Tongue (tissue), 1 donor: ENCODE measurements at regions not wholly inside any gene's neighbourhood (a gene's known extent, or its start where the extent isn't known, plus 50 kb on each side); places are given as distances from the start of the nearest gene placed in this dataset.
"Not testable (repeated sequence)": the region's sequence is repeated elsewhere in the genome, so short reads cannot be mapped to it uniquely, and the experiment has no call there.

Source experiments
- DNase-seq: peaks from one replicate; pipeline ENCODE4 v3.0.0-alpha.2; 2015

- no peak for DNase-seq
Observed at GRCh38 chr2:16101196-16101595, 160.8 kb downstream of the MYCN start.

GRCh38 chr2:16100006-16100405, 159.7 kb downstream of the MYCN start:
- DNase-seq, result no peak

DNA sequence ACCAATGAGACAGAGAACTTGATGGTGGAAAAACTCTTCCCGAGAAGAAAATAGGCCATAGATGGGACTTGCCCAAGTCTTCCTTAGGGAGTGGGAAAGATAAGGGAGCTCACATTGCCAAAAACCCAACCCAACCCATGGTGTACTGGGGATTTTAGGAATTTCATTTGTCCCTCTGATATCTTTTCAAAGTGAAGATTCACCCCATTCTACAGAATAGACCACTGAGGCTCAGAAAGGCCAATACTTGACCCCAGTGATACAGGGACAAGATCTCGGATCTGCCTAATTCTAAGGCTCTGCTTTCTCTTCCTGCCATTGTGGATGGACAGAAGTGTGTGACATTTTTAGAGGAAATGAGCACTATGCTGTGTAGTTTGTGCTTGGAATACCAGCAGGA, 159.0 kb downstream of the MYCN start:
- no peak for DNase-seq

DNA sequence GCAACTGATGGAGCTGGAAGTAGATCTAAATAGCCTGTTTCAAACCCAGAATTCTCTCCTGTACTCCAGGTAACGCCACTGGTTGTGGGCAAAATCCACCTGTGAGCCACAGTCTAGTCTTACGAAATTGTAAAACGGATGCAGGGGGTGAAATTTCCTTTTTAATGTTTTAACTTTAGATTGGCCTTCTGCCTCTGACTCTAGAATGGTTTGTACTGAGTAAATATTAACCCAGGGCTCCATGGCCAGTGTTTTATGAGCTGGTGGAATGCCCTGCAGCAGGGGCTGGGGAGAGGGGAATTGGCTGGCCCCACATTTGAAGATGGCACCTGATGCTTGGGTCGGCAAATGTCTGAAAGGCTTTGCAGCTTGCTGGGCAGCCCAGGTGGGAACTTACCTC, 156.6 kb downstream of the MYCN start:
- DNase-seq, result no peak

DNA sequence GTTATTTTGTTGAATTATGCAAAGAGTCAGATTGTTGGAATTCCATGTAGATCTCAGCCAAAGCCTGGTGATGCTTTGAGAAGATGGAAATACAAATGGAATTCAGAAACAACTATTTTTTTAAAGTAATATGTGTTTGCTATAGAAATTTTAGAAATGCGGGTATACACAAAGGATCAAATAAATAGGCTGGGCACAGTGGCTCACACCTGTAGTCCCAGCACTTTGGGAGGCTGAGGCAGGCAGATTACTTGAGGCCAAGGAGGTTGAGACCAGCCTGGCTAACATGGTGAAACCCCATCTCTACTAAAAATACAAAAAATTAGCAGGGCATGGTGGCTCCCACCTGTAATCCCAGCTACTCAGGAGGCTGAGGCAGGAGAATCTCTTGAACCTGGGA, 155.1 kb downstream of the MYCN start:
- DNase-seq, result not testable (repeated sequence)

DNA sequence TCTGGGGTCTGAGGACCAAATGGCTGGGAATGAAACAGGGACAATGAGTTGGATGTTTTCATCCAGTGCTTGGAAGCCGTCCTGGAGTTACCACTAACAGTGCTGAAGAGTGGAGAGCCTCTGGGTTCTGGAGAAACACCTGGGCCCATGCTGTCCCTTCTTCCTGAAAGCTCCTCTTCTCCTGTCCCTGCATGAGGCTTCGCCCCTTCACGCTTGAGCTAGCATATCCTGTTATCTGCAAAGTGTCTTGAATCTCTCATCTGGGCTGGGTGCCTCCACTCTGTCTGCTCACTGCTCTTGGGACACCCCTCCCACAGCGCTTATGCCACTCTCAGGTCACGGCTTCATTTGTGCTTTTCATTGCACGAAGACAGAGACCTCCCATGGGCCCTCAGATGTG, 154.5 kb downstream of the MYCN start:
- no peak for DNase-seq

- DNase-seq, result peak; percentile 46
Observed at GRCh38 chr2:16093639-16094529, 153.5 kb downstream of the MYCN start.

DNA sequence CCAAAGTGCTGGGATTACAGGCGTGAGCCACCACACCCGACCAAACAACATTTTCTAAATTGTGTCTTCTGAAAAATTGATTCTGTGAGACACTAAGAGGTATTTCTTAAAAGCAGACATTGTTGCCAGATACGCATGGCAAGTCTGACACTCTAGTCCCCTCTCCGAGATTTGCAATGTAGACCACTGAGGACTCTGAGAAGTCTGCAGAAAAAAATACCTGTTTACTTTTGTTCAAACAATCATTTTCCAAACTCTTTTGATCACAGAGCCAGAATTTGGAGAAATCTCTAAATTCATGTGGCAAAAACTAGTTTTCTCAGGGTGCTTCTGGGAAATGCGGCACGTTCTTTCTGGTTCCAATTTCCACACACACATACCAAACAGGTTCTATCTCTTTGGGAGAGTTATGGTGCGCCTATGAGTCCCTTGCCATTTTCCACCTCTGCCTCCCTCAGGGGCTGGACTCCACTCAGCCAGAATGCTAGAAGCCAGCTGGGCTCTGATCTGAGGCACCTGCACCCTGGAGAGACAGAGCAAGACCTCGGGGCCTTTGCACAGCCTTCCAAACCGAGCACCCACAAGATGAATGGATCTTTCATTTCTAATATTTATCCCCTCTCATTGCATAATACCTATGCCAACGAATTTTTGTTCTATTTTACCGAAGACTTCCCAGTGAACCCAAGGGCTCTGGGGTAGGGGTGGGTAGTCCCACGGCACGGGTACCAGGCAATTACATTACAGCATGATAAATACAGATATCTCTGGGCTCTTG, 152.7 kb downstream of the MYCN start:
- no peak for DNase-seq

DNA sequence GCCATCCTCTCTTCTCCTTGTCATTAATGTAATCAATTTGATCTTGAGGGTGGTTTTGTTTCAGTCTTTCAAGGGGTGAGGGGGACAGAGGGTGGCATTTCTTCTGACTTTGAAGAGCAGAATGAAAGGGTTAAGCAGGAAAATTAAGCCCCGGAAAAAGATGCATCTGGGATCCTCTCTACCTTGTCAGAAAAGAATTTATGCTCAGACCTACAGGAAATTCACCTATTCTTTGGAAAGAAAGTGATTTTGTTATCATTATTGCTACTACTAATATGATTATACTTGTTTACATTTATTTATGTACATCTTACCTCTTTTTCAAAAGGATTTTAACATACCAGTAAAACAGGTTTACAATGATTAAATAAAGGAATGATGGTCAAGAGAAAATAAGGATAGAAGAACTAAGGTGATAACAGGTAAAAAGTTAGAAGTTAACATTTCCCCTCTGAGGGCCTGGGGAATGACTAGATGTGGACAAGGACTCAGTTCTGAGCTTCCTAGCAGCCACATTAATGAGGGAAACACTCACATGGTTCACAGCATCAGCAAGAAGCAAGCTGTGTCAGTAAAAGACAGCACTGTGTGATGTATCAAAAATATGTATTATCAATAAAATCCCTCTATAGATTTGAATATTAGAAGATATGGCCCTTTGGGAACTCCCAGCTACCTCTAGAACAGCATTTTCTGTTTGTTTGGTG, 151.4 kb downstream of the MYCN start:
- no peak for DNase-seq

GRCh38 chr2:16090650-16091575, 150.6 kb downstream of the MYCN start:
- no peak for DNase-seq

DNA sequence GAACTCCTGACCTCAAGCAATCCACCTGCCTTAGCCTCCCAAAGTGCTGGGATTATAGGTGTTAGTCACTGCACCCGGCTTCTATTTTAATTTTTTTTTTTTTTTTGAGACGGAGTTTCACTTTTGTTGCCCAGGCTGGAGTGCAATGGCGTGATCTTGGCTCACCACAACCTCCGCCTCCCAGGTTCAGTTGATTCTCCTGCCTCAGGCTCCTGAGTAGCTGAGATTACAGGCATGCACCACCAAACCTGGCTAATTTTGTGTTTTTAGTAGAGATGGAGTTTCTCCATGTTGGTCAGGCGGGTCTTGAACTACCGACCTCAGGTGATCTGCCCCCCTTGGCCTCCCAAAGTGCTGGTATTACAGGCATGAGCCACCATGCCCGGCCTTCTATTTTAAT, 149.1 kb downstream of the MYCN start:
- DNase-seq, result not testable (repeated sequence)

- no peak for DNase-seq
Observed at GRCh38 chr2:16088802-16089112, 148.4 kb downstream of the MYCN start.

DNA sequence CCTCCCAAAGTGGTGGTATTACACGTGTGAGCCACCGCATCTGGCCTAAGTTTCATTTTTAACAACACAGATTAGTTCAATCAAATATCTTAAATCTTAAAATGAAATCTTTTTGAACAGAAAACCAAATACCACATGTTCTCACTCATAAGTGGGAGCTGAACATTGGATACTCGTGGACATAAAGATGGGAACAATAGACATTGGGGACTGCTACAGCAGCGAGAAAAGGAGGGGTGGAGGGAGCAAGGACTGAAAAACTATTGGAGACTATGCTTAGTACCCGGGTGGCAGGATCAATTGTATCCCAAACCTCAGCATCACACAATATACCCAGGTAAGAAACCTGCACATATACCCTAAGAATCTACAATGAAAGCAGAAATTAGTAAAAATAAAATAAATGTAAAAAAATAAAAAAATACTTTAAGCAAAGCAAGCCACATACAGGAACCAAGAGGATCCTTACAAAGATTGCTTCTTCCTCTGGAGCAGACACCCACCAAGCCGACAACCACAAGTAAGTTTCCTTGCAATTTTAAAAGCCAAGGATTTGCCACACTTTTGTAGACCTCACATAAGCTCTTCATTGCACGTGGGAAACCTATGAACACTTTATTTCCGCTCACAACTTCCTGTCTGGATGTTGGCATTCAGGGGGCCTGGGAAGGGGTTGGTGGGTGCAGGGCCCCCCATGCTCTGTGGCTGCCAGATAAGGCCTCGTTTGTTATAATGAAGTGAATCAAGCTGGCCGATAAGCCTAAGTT, 147.9 kb downstream of the MYCN start:
- no peak for DNase-seq

- DNase-seq, result not testable (repeated sequence)
Observed at GRCh38 chr2:16086136-16086535, 145.8 kb downstream of the MYCN start.

- DNase-seq, result no peak
Observed at GRCh38 chr2:16085073-16085472, 144.7 kb downstream of the MYCN start.

GRCh38 chr2:16084274-16084673, 143.9 kb downstream of the MYCN start:
- DNase-seq, result no peak

DNA sequence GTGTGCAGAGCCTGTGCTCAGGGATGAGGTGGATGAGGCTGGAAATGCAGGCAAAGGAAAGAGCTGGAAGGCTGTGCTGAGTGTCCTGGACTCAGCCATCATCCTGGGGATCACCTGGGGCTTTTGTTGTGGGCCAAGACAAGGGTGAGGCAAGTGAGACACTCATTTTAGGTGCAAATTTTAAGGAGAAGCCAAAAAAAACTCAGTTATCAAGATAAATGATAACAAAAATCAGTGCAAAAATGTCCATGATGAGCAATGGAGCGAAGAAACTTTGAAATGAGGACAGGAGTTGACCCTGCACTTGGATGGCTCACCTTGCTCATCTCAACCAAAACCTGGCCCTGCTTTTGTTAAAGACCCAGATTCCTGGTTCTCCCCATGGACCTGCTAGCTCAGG, 141.9 kb downstream of the MYCN start:
- DNase-seq, result no peak

GRCh38 chr2:16081316-16082200, 141.2 kb downstream of the MYCN start:
- DNase-seq, result no peak

DNA sequence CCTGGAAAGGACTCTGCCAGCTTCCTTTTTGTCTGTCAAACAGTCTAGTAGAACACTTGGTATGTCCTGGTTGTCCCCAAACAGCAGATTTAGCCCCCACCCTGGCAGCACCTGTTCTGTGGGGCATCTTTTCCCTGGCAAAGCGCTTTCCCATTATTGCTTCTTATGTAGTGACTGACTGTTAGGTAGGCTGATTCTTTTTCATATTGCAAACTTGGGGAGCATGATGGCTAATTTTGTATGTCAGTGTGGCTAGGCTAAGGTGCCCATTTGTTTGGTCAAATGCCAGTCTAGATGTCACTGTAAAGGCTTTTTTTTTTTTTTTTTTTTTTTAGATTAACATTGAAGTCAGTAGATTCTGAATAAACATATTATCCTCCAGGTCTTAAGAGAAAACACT, 140.2 kb downstream of the MYCN start:
- DNase-seq, result no peak

DNA sequence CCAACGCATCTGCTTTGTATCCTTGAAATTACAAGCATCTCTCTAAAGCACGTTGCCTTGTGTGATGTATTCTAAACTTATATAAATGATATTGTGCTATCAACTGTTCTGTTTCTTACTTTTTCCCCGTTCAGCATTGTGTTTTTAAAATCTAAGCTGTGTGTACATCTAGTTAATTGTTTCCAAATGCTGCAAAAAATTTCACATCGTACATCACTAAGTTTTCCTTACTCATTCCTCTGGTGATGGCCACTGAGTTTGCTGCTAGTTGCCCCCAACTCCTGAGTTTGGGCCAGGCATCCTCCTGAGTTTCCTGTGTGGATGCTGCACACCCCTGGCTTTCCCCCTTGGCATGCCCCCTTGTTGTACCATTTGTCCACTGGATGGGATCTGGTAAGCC, 139.7 kb downstream of the MYCN start:
- no peak for DNase-seq
